ENCODE measurements at regions not wholly inside any gene's neighbourhood (a gene's known extent, or its start where the extent isn't known, plus 50 kb on each side); places are given as distances from the start of the nearest gene placed in this dataset.

DNA sequence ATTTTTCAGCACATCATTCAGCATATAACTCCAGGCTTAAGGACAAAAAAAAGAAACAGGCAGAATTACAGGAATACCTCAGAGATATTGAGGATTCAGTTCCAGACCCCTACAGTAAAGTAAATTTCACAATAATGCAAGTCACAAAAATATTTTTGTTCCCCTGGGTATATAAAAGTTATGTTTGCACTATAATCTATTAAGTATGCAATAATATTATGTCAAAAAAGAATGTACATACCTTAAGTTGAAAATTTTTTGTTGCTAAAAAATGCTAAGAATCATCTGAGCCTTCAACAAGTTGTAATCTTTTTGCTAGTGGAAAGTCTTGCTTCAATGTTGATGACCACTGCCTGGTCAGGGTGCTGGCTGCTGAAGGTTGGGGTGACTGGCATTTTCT lies 2532.5 kb downstream of the ARAP2 start:
- no peak for TF ChIP-seq POLR2AphosphoS5 (IDR thresholded peaks at IDR 0.05)
- TF ChIP-seq CTCF (IDR thresholded peaks at IDR 0.05): no peak
- TF ChIP-seq POLR2A (IDR thresholded peaks at IDR 0.05): no peak
